GM12891 (cell line): ENCODE measurements at regions not wholly inside any gene's neighbourhood (a gene's known extent, or its start where the extent isn't known, plus 50 kb on each side); places are given as distances from the start of the nearest gene placed in this dataset.

ENCODE experiments used
- POLR2AphosphoS5 ChIP-seq: IDR thresholded peaks from 2 replicates; pipeline ENCODE4 v1.6.1; 2011; ENCODE audit warnings: low read depth, low read length, control low read depth
- POU2F2 ChIP-seq: IDR thresholded peaks from 2 replicates; pipeline ENCODE4 v1.6.1; 2011; ENCODE audit warnings: low read depth, mild to moderate bottlenecking, control low read depth, low read length, moderate library complexity
- TAF1 ChIP-seq: IDR thresholded peaks from 2 replicates; pipeline ENCODE4 v1.6.1; 2011; ENCODE audit warnings: low read depth, low read length, control low read depth

- no peak for TF ChIP-seq POU2F2
- TF ChIP-seq POLR2AphosphoS5 = no peak
- TF ChIP-seq TAF1 = no peak
Measured at GRCh38 chr18:38563396-38563980, 997.9 kb upstream of the CELF4 start.
